Activated CD8-positive, alpha-beta memory T cell treated with anti-CD3 and anti-CD28 coated beads, Interleukin-2, amount 50 U/mL, for 4 hours (primary cell): ENCODE measurements at regions not wholly inside any gene's neighbourhood (a gene's known extent, or its start where the extent isn't known, plus 50 kb on each side); places are given as distances from the start of the nearest gene placed in this dataset.

ENCODE experiments used
- DNase-seq: peaks from one replicate; pipeline ENCODE4 v3.0.0-alpha.2; 2020

DNA sequence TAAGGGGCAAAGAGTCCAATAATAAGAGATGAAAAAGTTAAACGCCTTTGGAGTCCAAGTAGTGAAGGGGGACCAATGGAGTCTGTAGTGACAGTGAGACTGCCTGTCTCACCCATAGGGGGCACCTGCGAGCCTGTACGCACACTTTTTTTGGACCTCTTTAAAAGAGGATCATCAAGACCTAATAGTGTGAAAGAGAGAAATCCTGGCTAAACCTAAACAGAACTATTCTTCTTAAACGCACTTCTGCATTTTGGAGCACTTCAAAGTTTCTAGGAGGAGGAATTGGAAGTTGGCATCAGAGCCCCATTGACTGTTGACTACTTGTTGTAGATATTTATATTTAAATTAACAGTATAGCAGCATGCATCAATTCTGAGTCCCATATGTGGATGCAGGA lies 636.1 kb upstream of the KLF4 start:
- DNase-seq = no peak

DNA sequence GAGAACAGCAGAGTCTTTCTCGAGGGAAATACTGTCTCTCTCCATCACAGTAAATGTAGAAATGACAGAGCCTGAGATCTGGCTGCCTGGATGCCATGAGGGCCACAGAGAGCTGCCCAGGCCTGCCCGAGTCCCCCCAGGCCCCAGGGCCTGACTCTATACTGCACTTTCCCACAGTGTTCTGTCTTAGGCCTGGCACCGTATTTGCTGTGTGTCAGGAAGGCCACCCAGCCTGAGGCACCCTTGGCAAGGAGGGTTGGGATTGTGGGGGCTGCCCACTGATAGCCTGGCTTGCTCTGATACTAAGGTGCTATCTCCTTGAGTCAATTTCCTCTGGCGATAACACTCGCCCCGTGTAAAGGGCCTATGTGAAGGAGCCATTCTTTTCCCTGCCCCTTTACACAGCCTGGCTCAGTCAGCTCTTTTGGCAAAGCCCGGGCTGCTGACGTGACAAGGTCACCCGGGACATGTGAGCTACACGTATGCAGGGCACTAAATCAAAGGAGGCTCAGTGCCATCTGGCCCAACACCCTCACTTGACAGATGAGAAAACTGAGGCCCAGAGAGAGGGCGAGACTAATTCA lies 630.1 kb upstream of the KLF4 start:
- DNase-seq = no peak

- DNase-seq = no peak
Observed at GRCh38 chr9:108117795-108118194, 628.2 kb upstream of the KLF4 start.

DNA sequence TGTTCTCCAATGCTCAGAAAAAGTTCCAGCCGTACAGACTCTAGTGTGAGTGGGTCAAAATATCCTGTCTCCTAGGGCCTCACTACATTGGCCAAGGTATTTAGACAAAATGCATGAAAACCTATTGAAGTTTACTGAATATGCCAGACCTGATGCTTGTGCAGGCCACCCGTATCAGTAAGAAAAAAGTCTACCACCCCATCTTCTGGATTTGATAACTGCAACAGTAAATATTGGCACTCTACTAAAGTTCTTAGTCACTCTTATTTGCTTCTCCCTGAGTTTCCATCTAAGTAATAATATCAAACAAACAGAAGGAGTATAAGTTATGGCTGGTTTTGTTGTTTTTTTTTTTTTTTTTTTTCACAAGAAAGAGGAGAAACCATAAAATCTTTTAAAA lies 627.7 kb upstream of the KLF4 start:
- no peak for DNase-seq

DNA sequence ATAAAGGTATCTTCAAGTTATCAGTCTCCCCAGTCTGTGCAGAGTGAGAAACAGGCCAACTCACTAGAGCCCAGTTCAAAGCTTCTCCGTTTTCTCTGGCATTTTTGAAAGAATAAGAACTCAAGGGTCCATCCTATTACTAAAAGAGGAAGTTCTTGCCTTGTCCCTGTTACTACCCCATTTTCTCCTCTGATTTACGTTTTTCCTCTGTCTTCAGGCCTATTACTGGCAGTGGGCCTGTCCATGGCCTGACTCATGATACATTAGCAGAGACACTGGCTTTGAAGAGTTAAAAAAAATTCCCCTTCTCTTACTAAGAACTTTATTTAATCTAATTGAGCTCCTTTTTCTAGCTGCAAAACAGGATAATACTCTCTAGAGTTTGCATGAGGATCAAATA lies 624.0 kb upstream of the KLF4 start:
- DNase-seq = no peak

- no peak for DNase-seq
Observed at GRCh38 chr9:108109927-108110690, 620.5 kb upstream of the KLF4 start.

GRCh38 chr9:108108852-108109448 lies 619.4 kb upstream of the KLF4 start:
- DNase-seq = no peak

DNA sequence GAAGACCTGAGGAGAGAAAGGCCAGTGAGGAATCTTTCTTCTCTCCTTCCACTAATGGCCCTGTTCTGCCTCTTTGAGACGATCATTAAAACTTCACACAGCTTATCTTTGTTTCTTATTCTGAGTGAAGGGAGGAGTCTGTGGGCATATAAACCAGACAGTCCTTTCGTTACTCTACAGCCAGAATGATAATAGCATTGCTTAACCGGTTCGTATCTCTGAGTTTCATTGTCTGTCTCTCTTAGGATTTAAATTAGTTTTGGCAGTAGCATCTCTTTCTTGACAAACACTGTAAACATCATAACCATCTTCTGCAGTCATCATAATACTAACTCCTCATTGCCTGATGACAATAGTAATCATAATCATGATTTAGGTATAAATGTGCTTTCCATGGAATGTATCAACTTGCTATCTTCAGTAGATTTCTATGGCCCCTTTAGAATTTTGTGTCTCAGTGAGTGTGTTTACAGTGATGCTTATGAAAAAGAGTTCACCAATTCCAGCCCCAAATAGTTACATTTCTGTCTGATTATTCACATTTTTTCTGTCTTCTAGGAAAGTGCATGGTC lies 618.8 kb upstream of the KLF4 start:
- no peak for DNase-seq

GRCh38 chr9:108105885-108106284 lies 616.3 kb upstream of the KLF4 start:
- DNase-seq = no peak

GRCh38 chr9:108104991-108105390 lies 615.4 kb upstream of the KLF4 start:
- DNase-seq = no peak

DNA sequence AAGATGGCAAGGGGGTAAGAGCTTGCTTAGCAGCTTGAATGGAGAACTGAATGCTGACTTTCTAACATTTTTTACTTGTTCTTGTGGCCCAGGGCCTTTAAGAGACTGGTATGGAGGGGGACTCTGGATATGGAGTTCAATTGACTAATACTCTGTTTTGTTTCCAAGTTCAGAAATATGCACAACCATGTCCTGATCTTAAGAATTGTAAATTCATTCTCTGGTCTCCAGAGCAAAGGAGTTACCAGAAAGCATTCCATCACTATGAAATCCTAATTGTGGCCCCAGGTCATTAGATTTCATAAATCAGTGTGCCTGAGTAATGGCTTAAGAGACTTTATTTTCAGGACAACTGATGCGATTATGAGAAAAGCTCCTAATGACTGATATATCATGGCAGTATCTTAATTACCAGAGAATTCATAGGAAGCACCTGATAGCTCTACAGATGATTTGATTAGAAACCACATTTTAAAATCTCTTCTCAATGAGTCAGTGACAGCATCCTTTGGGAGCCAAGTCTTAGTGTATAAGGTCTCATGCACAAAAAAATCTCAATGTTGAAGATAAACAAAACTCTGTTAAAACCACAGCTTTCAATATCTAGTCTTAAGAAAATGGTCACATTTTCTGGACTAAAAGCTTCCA lies 613.6 kb upstream of the KLF4 start:
- no peak for DNase-seq

GRCh38 chr9:108101410-108101809 lies 611.8 kb upstream of the KLF4 start:
- DNase-seq = no peak

GRCh38 chr9:108100571-108100970 lies 611.0 kb upstream of the KLF4 start:
- no peak for DNase-seq

DNA sequence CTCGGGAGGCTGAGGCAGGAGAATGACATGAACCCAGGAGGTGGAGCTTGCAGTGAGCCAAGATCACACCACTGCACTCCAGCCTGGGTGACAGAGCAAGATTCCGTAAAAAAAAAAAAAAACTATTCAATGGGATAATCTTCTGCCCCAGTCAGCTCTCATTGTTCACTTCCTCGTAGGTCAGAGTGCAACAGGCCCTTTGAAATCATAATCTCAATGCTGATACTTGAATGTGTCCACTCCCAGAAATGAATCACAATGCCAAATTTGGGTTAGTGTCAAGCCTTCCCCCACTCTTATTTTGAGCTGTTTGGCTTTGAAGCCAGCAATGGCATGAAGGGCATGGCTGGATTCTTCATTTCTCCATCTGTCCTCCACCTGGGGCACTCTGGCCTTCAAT lies 610.3 kb upstream of the KLF4 start:
- DNase-seq = no peak

DNA sequence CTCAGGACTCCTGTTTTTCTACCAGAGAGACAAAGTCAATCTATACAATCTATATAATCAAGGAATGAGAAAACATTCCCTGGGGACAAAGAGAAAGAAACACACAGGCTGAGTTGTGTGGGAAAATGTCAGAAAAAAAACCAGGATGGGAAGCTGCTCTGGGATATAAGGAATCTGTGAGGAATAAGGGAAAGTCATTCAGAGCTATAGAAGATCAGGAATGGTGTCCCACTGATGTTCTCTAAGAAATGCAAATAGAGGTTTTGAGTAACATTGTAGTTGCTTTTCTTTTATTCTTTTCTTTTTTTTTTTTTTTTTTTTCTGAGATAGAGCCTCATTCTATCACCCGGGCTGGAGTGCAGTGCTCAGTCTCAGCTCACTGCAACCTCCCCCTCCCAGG lies 605.9 kb upstream of the KLF4 start:
- no peak for DNase-seq

- DNase-seq = no peak
Observed at GRCh38 chr9:108094676-108094993, 605.1 kb upstream of the KLF4 start.

DNA sequence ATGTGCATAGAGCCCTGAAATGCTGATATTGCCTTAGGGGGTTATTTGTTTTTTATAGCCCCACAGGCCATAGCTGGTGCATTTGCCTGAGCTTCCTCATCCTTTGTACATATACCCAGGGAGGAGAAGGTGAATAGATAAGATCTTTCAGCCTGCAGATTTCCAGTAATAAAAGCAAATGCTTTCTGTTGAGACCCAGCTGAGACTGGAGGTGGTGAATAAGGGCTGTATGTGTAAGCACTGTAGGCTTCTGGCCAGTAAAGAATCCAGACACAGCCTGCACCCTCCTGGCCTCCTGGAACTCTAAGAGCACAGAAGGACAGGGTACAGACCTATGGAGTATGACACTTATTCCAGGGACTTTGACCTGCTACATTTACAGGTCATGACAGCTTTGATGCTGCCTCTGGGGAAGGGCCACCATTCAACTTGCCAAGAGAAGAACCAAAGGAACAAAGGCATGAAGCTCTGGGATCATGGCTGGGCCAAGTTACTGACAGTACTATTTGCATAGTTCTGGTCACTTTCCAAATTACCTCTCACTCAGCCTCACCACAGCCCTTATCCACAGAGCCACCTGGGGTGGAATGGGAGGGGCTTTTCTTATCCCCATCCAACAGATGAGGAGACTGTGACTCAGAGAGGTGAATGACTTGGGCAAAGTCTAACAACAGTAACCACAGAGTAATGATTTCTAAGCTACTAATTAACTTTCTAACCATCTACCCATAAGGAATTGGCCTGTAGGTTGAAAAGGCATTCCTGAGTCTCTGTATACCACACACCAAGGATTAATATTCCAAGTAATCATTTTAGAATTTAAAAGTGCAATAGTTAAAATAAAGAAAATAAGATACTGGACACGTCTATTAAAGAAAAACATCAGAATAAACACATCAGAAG lies 604.5 kb upstream of the KLF4 start:
- no peak for DNase-seq

DNA sequence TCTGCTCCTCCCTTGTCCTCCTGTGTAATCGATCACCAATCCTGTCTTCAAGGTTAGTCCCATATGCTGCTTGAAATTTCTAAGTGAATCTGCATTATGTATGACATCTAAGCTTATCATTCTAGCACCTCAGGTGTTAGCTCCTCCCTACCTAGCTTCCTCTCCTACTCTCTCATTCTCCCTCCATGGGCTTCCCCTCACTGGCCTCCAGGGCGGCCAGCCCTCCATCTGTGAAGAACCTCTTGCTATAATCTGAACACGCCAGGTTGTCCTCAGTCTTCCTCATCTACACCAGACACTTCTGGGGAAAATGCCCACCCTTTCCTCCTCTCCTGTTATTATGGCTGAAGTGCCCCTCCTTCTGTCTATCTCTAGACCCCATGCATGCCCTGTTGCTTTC lies 599.3 kb upstream of the KLF4 start:
- no peak for DNase-seq

DNA sequence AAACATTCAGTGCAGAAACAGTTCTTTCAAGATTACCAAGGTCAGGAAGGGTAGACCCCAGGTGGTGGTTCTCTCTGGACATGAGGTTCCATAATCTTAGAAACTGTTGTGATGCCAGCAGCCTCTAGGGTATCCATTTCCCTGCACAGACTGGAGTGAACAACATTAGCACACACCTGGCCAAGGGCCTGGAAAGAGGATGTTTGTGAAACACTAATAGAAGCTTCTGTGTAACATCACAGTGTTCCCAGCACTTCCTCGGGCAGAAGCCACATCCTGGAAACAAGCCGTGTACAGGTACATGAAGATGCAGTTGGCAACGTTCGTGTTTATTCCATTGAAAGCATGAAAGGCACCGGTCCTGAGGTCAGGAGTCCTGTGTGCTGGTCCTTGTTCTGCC lies 598.2 kb upstream of the KLF4 start:
- no peak for DNase-seq

GRCh38 chr9:108086624-108087023 lies 597.1 kb upstream of the KLF4 start:
- DNase-seq = no peak

GRCh38 chr9:108085294-108085693 lies 595.7 kb upstream of the KLF4 start:
- no peak for DNase-seq

DNA sequence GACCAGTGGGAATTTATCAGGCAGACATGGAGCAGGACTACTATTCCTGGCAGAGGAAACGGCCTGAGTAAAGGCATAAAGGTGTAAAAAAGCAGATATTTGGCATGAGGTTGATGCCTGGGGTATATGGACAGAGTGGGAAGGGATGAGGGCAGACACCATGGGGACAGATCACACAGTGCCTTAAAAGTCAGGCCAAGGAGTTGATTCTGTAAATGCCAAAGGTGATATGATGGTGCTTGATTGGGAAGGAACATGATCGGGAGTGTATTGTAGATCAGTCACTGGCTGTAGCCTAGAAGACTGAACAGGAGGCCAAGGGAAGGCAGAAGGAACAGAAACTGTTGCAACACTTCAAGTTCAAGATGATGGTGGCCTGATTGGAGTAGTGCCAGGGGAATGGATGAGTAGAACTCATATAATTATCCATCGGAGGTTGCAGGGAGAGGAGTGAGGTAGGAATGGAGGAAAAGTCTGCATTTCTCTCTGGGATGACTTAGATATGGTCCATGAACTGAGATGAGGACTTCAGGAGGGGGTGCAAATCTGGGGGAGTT lies 594.3 kb upstream of the KLF4 start:
- DNase-seq = no peak
